ENCODE measurements at regions not wholly inside any gene's neighbourhood (a gene's known extent, or its start where the extent isn't known, plus 50 kb on each side); places are given as distances from the start of the nearest gene placed in this dataset.

DNA sequence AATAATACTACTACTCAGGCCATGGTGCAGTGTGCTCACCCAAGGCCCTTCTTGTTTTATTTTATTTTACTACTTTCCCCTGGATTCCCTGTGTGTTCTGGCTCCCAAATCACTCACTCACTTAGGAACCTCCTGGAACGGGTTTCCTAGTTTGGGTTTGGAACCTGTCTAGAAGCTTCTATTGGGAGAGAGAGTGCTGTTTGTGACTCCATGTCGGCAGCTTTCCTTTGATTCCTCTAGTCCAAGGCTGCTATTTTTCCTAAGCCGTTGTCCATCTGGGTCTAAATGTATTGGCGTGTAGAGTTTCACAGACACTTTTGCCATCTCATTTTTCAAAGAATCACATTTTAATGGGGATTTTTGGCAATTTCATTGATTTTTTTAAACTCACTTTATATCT is 70.8 kb downstream of the FOXA2 start:
- Histone ChIP-seq H4K8ac (replicated peaks; ENCODE audit: insufficient read length, low read depth, low read length) (no peak overlapping the region), H3K79me2 (ENCODE audit: insufficient read depth, low read length) (no peaks in the 10 kb centered on the region), H3K4ac (ENCODE audit: low read depth, low read length) (no peak overlapping the region), H3K27ac (ENCODE audit: insufficient read length, low read depth, low read length) (no peak overlapping the region), H3K27me3 (ENCODE audit: insufficient read depth, low read length) (no peaks in the 10 kb centered on the region), H2BK12ac (ENCODE audit: insufficient read length, low read depth, low read length) (no peak overlapping the region), H3K18ac (ENCODE audit: insufficient read length, low read depth, low read length) (no peak overlapping the region), H3T11ph (ENCODE audit: low read length) (no peak overlapping the region), H3K56ac (ENCODE audit: insufficient read length, low read depth, low read length) (no peak overlapping the region), H3K4me1 (ENCODE audit: insufficient read depth, low read length) (no peaks in the 10 kb centered on the region), H2BK20ac (ENCODE audit: low read depth, low read length, poor library complexity, severe bottlenecking) (no peak overlapping the region), H2BK15ac (ENCODE audit: low read depth, low read length) (no peak overlapping the region), H3K9me3 (ENCODE audit: control insufficient read depth, low read depth, low read length) (no peaks in the 10 kb centered on the region), H4K91ac (ENCODE audit: insufficient read length, low read depth, low read length) (no peak overlapping the region), H3K23ac (ENCODE audit: insufficient read length, low read depth, low read length) (no peak overlapping the region), H2AFZ (ENCODE audit: low read length) (no peak overlapping the region), H3K79me1 (ENCODE audit: insufficient read depth, low read depth, low read length, poor library complexity, severe bottlenecking) (no peaks in the 10 kb centered on the region), H2BK120ac (ENCODE audit: low read depth, low read length, poor library complexity, severe bottlenecking) (no peak overlapping the region), H4K20me1 (ENCODE audit: control insufficient read depth, insufficient read depth, insufficient read length) (no peaks in the 10 kb centered on the region), H3K9ac (ENCODE audit: extremely low read depth, insufficient read length, low read length) (no peak overlapping the region), H2AK5ac (ENCODE audit: insufficient read length, low read length) (no peak overlapping the region), H4K5ac (ENCODE audit: insufficient read length, low read depth, low read length) (no peak overlapping the region), H3K14ac (ENCODE audit: insufficient read depth, low read length) (no peak overlapping the region), H2BK5ac (ENCODE audit: insufficient read length, low read length) (no peak overlapping the region), H3K4me2 (ENCODE audit: insufficient read depth, insufficient read length, low read length) (no peak overlapping the region), H3K23me2 (ENCODE audit: insufficient read length, low read depth, low read length, poor library complexity, severe bottlenecking) (no peaks in the 10 kb centered on the region)
- Mint-ChIP-seq H3K9me3 (no peaks in the 10 kb centered on the region), H3K27me3 (ENCODE audit: low read depth) (peaks cover 41% of the 10 kb centered on the region), H3K36me3 (ENCODE audit: insufficient read depth in 1 of 3, low read depth in 3 of 3) (no peaks in the 10 kb centered on the region), H3K4me1 (peaks cover 4 to 13% of the 10 kb centered on the region in 2 experiments), H3K27ac (no peak overlapping the region), H3K4me3 (no peak overlapping the region)
- TF ChIP-seq, protein P1, sequence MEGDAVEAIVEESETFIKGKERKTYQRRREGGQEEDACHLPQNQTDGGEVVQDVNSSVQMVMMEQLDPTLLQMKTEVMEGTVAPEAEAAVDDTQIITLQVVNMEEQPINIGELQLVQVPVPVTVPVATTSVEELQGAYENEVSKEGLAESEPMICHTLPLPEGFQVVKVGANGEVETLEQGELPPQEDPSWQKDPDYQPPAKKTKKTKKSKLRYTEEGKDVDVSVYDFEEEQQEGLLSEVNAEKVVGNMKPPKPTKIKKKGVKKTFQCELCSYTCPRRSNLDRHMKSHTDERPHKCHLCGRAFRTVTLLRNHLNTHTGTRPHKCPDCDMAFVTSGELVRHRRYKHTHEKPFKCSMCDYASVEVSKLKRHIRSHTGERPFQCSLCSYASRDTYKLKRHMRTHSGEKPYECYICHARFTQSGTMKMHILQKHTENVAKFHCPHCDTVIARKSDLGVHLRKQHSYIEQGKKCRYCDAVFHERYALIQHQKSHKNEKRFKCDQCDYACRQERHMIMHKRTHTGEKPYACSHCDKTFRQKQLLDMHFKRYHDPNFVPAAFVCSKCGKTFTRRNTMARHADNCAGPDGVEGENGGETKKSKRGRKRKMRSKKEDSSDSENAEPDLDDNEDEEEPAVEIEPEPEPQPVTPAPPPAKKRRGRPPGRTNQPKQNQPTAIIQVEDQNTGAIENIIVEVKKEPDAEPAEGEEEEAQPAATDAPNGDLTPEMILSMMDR (conservative IDR thresholded peaks at IDR 0.05) = no peak
- no peak for DNase-seq
- no CpG with 5 or more reads among the region's 4 CpGs for WGBS (ENCODE audit: extremely low coverage, insufficient read length, low lambda C conversion rate)

Measured in H9 (cell line).